ENCODE measurements at regions not wholly inside any gene's neighbourhood (a gene's known extent, or its start where the extent isn't known, plus 50 kb on each side); places are given as distances from the start of the nearest gene placed in this dataset.
"Not testable (repeated sequence)": the region's sequence is repeated elsewhere in the genome, so short reads cannot be mapped to it uniquely, and the experiment has no call there.

GRCh38 chr2:57217013-57217412 is 829.6 kb upstream of the VRK2 start:
- H3K27me3 ChIP-seq (ENCODE audit: insufficient read depth, low read depth) = no peaks in the 10 kb centered on the region
- H4K20me1 ChIP-seq (ENCODE audit: insufficient read depth) = no peaks in the 10 kb centered on the region
- no peak overlapping the region for H3K27ac ChIP-seq
- BruUV-seq (replicated peaks) = no TSS peak
- POLR2A ChIA-PET (ENCODE audit: unreplicated experiment) = no interaction called here
- no peak for DNase-seq
- H3K9me3 ChIP-seq (ENCODE audit: insufficient read depth, low read depth) = no peaks in the 10 kb centered on the region
- intact Hi-C loops (cut with micrococcal nuclease; ENCODE audit: unreplicated experiment) = no loop called here
- no peaks in the 10 kb centered on the region for H3K4me1 ChIP-seq (replicated peaks; ENCODE audit: insufficient read depth)
- no peaks in the 10 kb centered on the region for H3F3A ChIP-seq (ENCODE audit: insufficient read depth, low read depth)
- H3K4me3 ChIP-seq = no peak overlapping the region
- H3K4me2 ChIP-seq = no peak overlapping the region
- no peak overlapping the region for H2AFZ ChIP-seq
- TF ChIP-seq EZH2 (IDR thresholded peaks at IDR 0.05; ENCODE audit: low read depth) = no peak
- TF ChIP-seq CTCF (conservative IDR thresholded peaks at IDR 0.05) = no peak
- CTCF ChIA-PET = no interaction called here
- H3K79me2 ChIP-seq (ENCODE audit: low read depth) = no peaks in the 10 kb centered on the region
- H3K9me2 ChIP-seq (ENCODE audit: insufficient read depth) = peaks cover 4% of the 10 kb centered on the region
- H3K36me3 ChIP-seq (ENCODE audit: low read depth) = no peaks in the 10 kb centered on the region

GRCh38 chr2:57218206-57218605 is 828.4 kb upstream of the VRK2 start:
- no peaks in the 10 kb centered on the region for H3K79me2 ChIP-seq (ENCODE audit: low read depth)
- DNase-seq = no peak
- no peak overlapping the region for H3K4me3 ChIP-seq
- no peaks in the 10 kb centered on the region for H4K20me1 ChIP-seq (ENCODE audit: insufficient read depth)
- H3K9me2 ChIP-seq (ENCODE audit: insufficient read depth) = peaks cover 2% of the 10 kb centered on the region
- no peaks in the 10 kb centered on the region for H3K4me1 ChIP-seq (replicated peaks; ENCODE audit: insufficient read depth)
- TF ChIP-seq EZH2 (IDR thresholded peaks at IDR 0.05; ENCODE audit: low read depth) (no peak), CTCF (conservative IDR thresholded peaks at IDR 0.05) (no peak)
- no TSS peak for BruUV-seq (replicated peaks)
- no peak overlapping the region for H2AFZ ChIP-seq
- H3K9me3 ChIP-seq (ENCODE audit: insufficient read depth, low read depth) = no peaks in the 10 kb centered on the region
- H3K36me3 ChIP-seq (ENCODE audit: low read depth) = no peaks in the 10 kb centered on the region
- no peaks in the 10 kb centered on the region for H3K27me3 ChIP-seq (ENCODE audit: insufficient read depth, low read depth)
- intact Hi-C loops (cut with micrococcal nuclease; ENCODE audit: unreplicated experiment) = no loop called here
- H3F3A ChIP-seq (ENCODE audit: insufficient read depth, low read depth) = no peaks in the 10 kb centered on the region
- no peak overlapping the region for H3K27ac ChIP-seq
- H3K4me2 ChIP-seq = no peak overlapping the region
- ChIA-PET CTCF (no interaction called here), POLR2A (ENCODE audit: unreplicated experiment) (no interaction called here)

- H3K4me1 ChIP-seq (replicated peaks; ENCODE audit: insufficient read depth); DNase-seq; H3K79me2 ChIP-seq (ENCODE audit: low read depth); H3K9me2 ChIP-seq (ENCODE audit: insufficient read depth); H3K27me3 ChIP-seq (ENCODE audit: insufficient read depth, low read depth); H3K36me3 ChIP-seq (ENCODE audit: low read depth); H3K4me2 ChIP-seq; CTCF ChIA-PET; H3K4me3 ChIP-seq; BruUV-seq (replicated peaks); H2AFZ ChIP-seq; H3F3A ChIP-seq (ENCODE audit: insufficient read depth, low read depth); H3K9me3 ChIP-seq (ENCODE audit: insufficient read depth, low read depth); intact Hi-C loops (cut with micrococcal nuclease; ENCODE audit: unreplicated experiment); H3K27ac ChIP-seq; POLR2A ChIA-PET (ENCODE audit: unreplicated experiment); H4K20me1 ChIP-seq (ENCODE audit: insufficient read depth): not testable (repeated sequence)
Measured at GRCh38 chr2:57229706-57230105, 816.9 kb upstream of the VRK2 start.

- CTCF ChIA-PET; H3K4me2 ChIP-seq; H3K27ac ChIP-seq; H3K36me3 ChIP-seq (ENCODE audit: low read depth); H3K4me1 ChIP-seq (replicated peaks; ENCODE audit: insufficient read depth); H4K20me1 ChIP-seq (ENCODE audit: insufficient read depth); H3K27me3 ChIP-seq (ENCODE audit: insufficient read depth, low read depth); POLR2A ChIA-PET (ENCODE audit: unreplicated experiment); BruUV-seq (replicated peaks); H2AFZ ChIP-seq; H3K79me2 ChIP-seq (ENCODE audit: low read depth); intact Hi-C loops (cut with micrococcal nuclease; ENCODE audit: unreplicated experiment); H3K9me2 ChIP-seq (ENCODE audit: insufficient read depth); H3K4me3 ChIP-seq; H3K9me3 ChIP-seq (ENCODE audit: insufficient read depth, low read depth); H3F3A ChIP-seq (ENCODE audit: insufficient read depth, low read depth); DNase-seq: not testable (repeated sequence)
Measured at GRCh38 chr2:57232341-57232740, 814.3 kb upstream of the VRK2 start.

- H3K9me3 ChIP-seq (ENCODE audit: insufficient read depth, low read depth); H3K36me3 ChIP-seq (ENCODE audit: low read depth); DNase-seq; H3K4me2 ChIP-seq; CTCF ChIA-PET; BruUV-seq (replicated peaks); H2AFZ ChIP-seq; H3K9me2 ChIP-seq (ENCODE audit: insufficient read depth); H4K20me1 ChIP-seq (ENCODE audit: insufficient read depth); H3K27ac ChIP-seq; POLR2A ChIA-PET (ENCODE audit: unreplicated experiment); H3F3A ChIP-seq (ENCODE audit: insufficient read depth, low read depth); H3K79me2 ChIP-seq (ENCODE audit: low read depth); H3K27me3 ChIP-seq (ENCODE audit: insufficient read depth, low read depth); H3K4me1 ChIP-seq (replicated peaks; ENCODE audit: insufficient read depth); intact Hi-C loops (cut with micrococcal nuclease; ENCODE audit: unreplicated experiment); H3K4me3 ChIP-seq: not testable (repeated sequence)
Measured at GRCh38 chr2:57251495-57251894, 795.1 kb upstream of the VRK2 start.

- intact Hi-C loops (cut with micrococcal nuclease; ENCODE audit: unreplicated experiment); H4K20me1 ChIP-seq (ENCODE audit: insufficient read depth); H3F3A ChIP-seq (ENCODE audit: insufficient read depth, low read depth); H2AFZ ChIP-seq; H3K4me2 ChIP-seq; POLR2A ChIA-PET (ENCODE audit: unreplicated experiment); H3K27me3 ChIP-seq (ENCODE audit: insufficient read depth, low read depth); BruUV-seq (replicated peaks); CTCF ChIA-PET; H3K36me3 ChIP-seq (ENCODE audit: low read depth); H3K79me2 ChIP-seq (ENCODE audit: low read depth); H3K9me2 ChIP-seq (ENCODE audit: insufficient read depth); DNase-seq; H3K9me3 ChIP-seq (ENCODE audit: insufficient read depth, low read depth); H3K27ac ChIP-seq; H3K4me3 ChIP-seq; H3K4me1 ChIP-seq (replicated peaks; ENCODE audit: insufficient read depth): not testable (repeated sequence)
Measured at GRCh38 chr2:57276408-57276807, 770.2 kb upstream of the VRK2 start.

Data from PC-9 (cell line).